22Rv1 (cell line): ENCODE measurements at regions not wholly inside any gene's neighbourhood (a gene's known extent, or its start where the extent isn't known, plus 50 kb on each side); places are given as distances from the start of the nearest gene placed in this dataset.

Experiments
- H3K27ac ChIP-seq: fragments of 450-650 bp; 2 replicates; pipeline ENCODE4 v1.5.1; 2017
- CTCF ChIP-seq: fragments of 450-650 bp; IDR thresholded peaks from 2 replicates; pipeline ENCODE4 v1.5.1; 2017; ENCODE audit warnings: mild to moderate bottlenecking
- ZFX ChIP-seq: fragments of 450-650 bp; IDR thresholded peaks from 2 replicates; pipeline ENCODE4 v1.6.1; 2017; ENCODE audit warnings: antibody characterized with exemption, borderline replicate concordance

- TF ChIP-seq CTCF (no peak), ZFX (no peak)
- no peak overlapping the region for H3K27ac ChIP-seq
These were observed 233.0 kb upstream of the RAB4A start for GRCh38 chr1:229037806-229038405.

GRCh38 chr1:229040630-229041358 lies 230.1 kb upstream of the RAB4A start:
- TF ChIP-seq CTCF (no peak), ZFX (no peak)
- no peak overlapping the region for H3K27ac ChIP-seq

- TF ChIP-seq ZFX (no peak), CTCF (no peak)
- no peak overlapping the region for H3K27ac ChIP-seq
These were observed 229.0 kb upstream of the RAB4A start for GRCh38 chr1:229041946-229042345.

- TF ChIP-seq CTCF (no peak), ZFX (no peak)
These were observed 228.4 kb upstream of the RAB4A start for GRCh38 chr1:229042482-229042881.

GRCh38 chr1:229043115-229043514 lies 227.8 kb upstream of the RAB4A start:
- no peak overlapping the region for H3K27ac ChIP-seq
- TF ChIP-seq ZFX = no peak
- no peak for TF ChIP-seq CTCF

More at GRCh38 chr1:229042482-229042881, 228.4 kb upstream of the RAB4A start:
- no peak overlapping the region for H3K27ac ChIP-seq

GRCh38 chr1:229046251-229046853 lies 224.6 kb upstream of the RAB4A start:
- no peak for TF ChIP-seq CTCF
- TF ChIP-seq ZFX = no peak
- H3K27ac ChIP-seq = no peak overlapping the region

- no peak overlapping the region for H3K27ac ChIP-seq
- TF ChIP-seq CTCF (no peak), ZFX (no peak)
These were observed 223.6 kb upstream of the RAB4A start for GRCh38 chr1:229047161-229047839.
